GM21576 (cell line): ENCODE measurements at regions not wholly inside any gene's neighbourhood (a gene's known extent, or its start where the extent isn't known, plus 50 kb on each side); places are given as distances from the start of the nearest gene placed in this dataset.
"Not testable (repeated sequence)": the region's sequence is repeated elsewhere in the genome, so short reads cannot be mapped to it uniquely, and the experiment has no call there.

ENCODE experiments used
- ATAC-seq: cut with Tn5 transposase; IDR thresholded peaks from one replicate; pipeline ENCODE4 v1.9.1; 2021; ENCODE audit warnings: mild to moderate bottlenecking, moderate library complexity; ENCODE audit not compliant: unreplicated experiment

- no peak for ATAC-seq
Observed at GRCh38 chr6:15817100-15817499, 154.3 kb upstream of the DTNBP1 start.

- ATAC-seq = no peak
Observed at GRCh38 chr6:15816661-15817060, 153.8 kb upstream of the DTNBP1 start.

GRCh38 chr6:15813698-15814097 lies 150.9 kb upstream of the DTNBP1 start:
- ATAC-seq = not testable (repeated sequence)

- no peak for ATAC-seq
Observed at GRCh38 chr6:15811107-15811506, 148.3 kb upstream of the DTNBP1 start.

- ATAC-seq = no peak
Observed at GRCh38 chr6:15810618-15811017, 147.8 kb upstream of the DTNBP1 start.

GRCh38 chr6:15809367-15809766 lies 146.5 kb upstream of the DTNBP1 start:
- ATAC-seq = no peak

GRCh38 chr6:15804164-15805154 lies 141.6 kb upstream of the DTNBP1 start:
- no peak for ATAC-seq

GRCh38 chr6:15802466-15802865 lies 139.6 kb upstream of the DTNBP1 start:
- ATAC-seq = no peak

GRCh38 chr6:15801912-15802311 lies 139.1 kb upstream of the DTNBP1 start:
- no peak for ATAC-seq

GRCh38 chr6:15800841-15801617 lies 138.2 kb upstream of the DTNBP1 start:
- no peak for ATAC-seq

GRCh38 chr6:15798533-15799255 lies 135.9 kb upstream of the DTNBP1 start:
- ATAC-seq = no peak

GRCh38 chr6:15796844-15797243 lies 134.0 kb upstream of the DTNBP1 start:
- ATAC-seq = no peak

GRCh38 chr6:15796130-15796771 lies 133.4 kb upstream of the DTNBP1 start:
- ATAC-seq = no peak

- no peak for ATAC-seq
Observed at GRCh38 chr6:15793826-15794225, 131.0 kb upstream of the DTNBP1 start.

- ATAC-seq = no peak
Observed at GRCh38 chr6:15793288-15793687, 130.5 kb upstream of the DTNBP1 start.

GRCh38 chr6:15792842-15793241 lies 130.0 kb upstream of the DTNBP1 start:
- ATAC-seq = no peak

- ATAC-seq = no peak
Observed at GRCh38 chr6:15791448-15792181, 128.8 kb upstream of the DTNBP1 start.

- ATAC-seq = no peak
Observed at GRCh38 chr6:15790116-15790515, 127.3 kb upstream of the DTNBP1 start.

GRCh38 chr6:15786846-15787245 lies 124.0 kb upstream of the DTNBP1 start:
- ATAC-seq = no peak

- no peak for ATAC-seq
Observed at GRCh38 chr6:15783484-15783883, 120.7 kb upstream of the DTNBP1 start.
